SH-SY5Y (cell line): ENCODE measurements at regions not wholly inside any gene's neighbourhood (a gene's known extent, or its start where the extent isn't known, plus 50 kb on each side); places are given as distances from the start of the nearest gene placed in this dataset.

Experiments used
- GATA2 ChIP-seq: IDR thresholded peaks from 2 replicates; pipeline ENCODE4 v1.6.1; 2011; ENCODE audit warnings: mild to moderate bottlenecking, low read depth, low read length
- GATA3 ChIP-seq: IDR thresholded peaks from 2 replicates; pipeline ENCODE4 v1.6.1; 2011; ENCODE audit warnings: low read depth, mild to moderate bottlenecking, low read length, moderate library complexity

DNA sequence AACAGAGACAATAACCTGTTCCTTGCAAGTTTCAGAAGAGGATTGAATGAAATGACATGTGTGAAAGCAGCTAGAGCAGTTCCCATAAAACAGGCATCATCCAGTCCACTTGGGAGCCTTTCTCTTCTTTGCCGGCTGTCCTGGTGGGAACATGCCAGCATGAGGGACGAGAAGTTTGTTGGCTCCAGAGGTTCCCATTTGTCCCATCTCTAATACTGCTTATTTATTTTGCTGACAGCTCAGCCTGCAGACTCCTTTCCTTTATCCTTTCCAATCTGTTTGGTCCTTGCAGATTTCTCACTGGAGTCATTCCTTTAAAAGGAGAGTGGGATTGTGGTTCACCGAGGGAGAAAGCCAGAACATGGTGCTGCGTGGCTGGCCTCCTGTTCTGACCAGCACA lies 321.5 kb upstream of the CLINT1 start:
- TF ChIP-seq GATA3 (no peak), GATA2 (no peak)
